ENCODE measurements at regions not wholly inside any gene's neighbourhood (a gene's known extent, or its start where the extent isn't known, plus 50 kb on each side); places are given as distances from the start of the nearest gene placed in this dataset.

DNA sequence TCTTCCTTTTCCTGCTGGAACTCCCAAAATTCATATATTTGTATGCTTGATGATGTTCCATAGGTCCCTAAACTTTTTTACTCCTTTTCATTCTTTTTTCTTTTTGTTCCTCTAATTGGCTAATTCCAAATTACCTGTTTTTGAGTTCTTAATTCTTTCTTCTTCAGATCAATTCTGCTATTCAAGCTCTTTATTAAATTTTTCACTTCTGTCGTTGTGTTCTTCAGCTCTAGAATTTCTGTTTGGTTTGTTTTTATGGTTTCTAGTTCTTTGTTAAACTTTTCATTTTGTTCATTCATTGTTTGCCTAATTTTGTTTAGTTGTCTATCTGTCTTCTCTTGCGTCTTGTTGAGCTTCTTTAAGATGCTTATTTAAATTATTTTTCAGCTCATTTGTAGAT is 154.8 kb downstream of the TPH2 start:
- H2BK120ac ChIP-seq (replicated peaks; ENCODE audit: low read depth, low read length), result no peak overlapping the region
- no peaks in the 10 kb centered on the region for H4K20me1 ChIP-seq (replicated peaks in 1 of 2; ENCODE audit: control insufficient read depth in 1 of 2, insufficient read depth in 2 of 2, low read length in 2 of 2)
- H3K23ac ChIP-seq (ENCODE audit: insufficient read length), result no peak overlapping the region
- no peaks in the 10 kb centered on the region for H3K23me2 ChIP-seq (ENCODE audit: low read depth, low read length)
- no peak overlapping the region for H2BK5ac ChIP-seq (ENCODE audit: low read depth, low read length)
- no peak overlapping the region for H4K91ac ChIP-seq (replicated peaks; ENCODE audit: insufficient read length, low read length)
- DNase-seq (ENCODE audit: low read depth in 1 of 2, low spot score in 2 of 2) (no peak), FAIRE-seq (no peak)
- H3K56ac ChIP-seq (replicated peaks; ENCODE audit: insufficient read length, low read depth, low read length), result no peak overlapping the region
- ChIA-PET POLR2A (ENCODE audit: partially characterized antibody) (no interaction called here), CTCF (ENCODE audit: partially characterized antibody) (interaction anchor here (0.7 to 2.2 kb wide), 5 partner anchors 11 to 68 kb away, joined by 3 to 6 read pairs (median 3); no protein-coding TSS in a partner anchor)
- H3K4me1 ChIP-seq (replicated peaks in 1 of 4; ENCODE audit: control insufficient read depth in 3 of 4, insufficient read depth in 4 of 4, low read length in 3 of 4), result no peaks in the 10 kb centered on the region
- no peak overlapping the region for H2AFZ ChIP-seq (ENCODE audit: low read length)
- no peak overlapping the region for H3K9ac ChIP-seq (replicated peaks in 1 of 4; ENCODE audit: extremely low read depth in 1 of 4, low read depth in 3 of 4, low read length in 3 of 4)
- H3K36me3 ChIP-seq (ENCODE audit: control insufficient read depth in 2 of 4, insufficient read depth in 4 of 4, low read length in 3 of 4), result no peaks in the 10 kb centered on the region
- no peaks in the 10 kb centered on the region for H3K9me3 ChIP-seq (ENCODE audit: insufficient read depth in 2 of 2, low read depth in 1 of 2, low read length in 1 of 2)
- H3K79me1 ChIP-seq (ENCODE audit: low read depth, low read length), result no peaks in the 10 kb centered on the region
- no peaks in the 10 kb centered on the region for H3K27me3 ChIP-seq (replicated peaks in 1 of 4; ENCODE audit: control insufficient read depth in 3 of 4, extremely low read depth in 1 of 4, insufficient read depth in 3 of 4, low read length in 3 of 4)
- no peak overlapping the region for H3K14ac ChIP-seq (ENCODE audit: insufficient read length)
- H3K4ac ChIP-seq (replicated peaks; ENCODE audit: insufficient read length, low read depth, low read length), result no peak overlapping the region
- no peak overlapping the region for H2BK20ac ChIP-seq (ENCODE audit: low read length)
- H3K4me2 ChIP-seq (ENCODE audit: insufficient read depth in 1 of 2, low read depth in 2 of 2, low read length in 2 of 2), result no peak overlapping the region
- no peak overlapping the region for H4K8ac ChIP-seq (ENCODE audit: extremely low read depth, insufficient read depth, low read length)
- H3K79me2 ChIP-seq (ENCODE audit: control insufficient read depth in 1 of 2, insufficient read depth in 2 of 2, low read length in 2 of 2), result no peaks in the 10 kb centered on the region
- no peak overlapping the region for H3K18ac ChIP-seq (ENCODE audit: extremely low read depth, low read length)
- no peak overlapping the region for H3K27ac ChIP-seq (ENCODE audit: low read depth, low read length)
- H3K4me3 ChIP-seq (ENCODE audit: extremely low read depth in 1 of 4, insufficient read depth in 2 of 4, low read depth in 3 of 4, low read length in 4 of 4), result no peak overlapping the region
- H2AK5ac ChIP-seq (ENCODE audit: low read depth, low read length), result no peak overlapping the region
- no peak overlapping the region for H4K5ac ChIP-seq (ENCODE audit: insufficient read length, low read depth, low read length)
- WGBS, 2 experiments (ENCODE audit: extremely low coverage in 1 of 2, insufficient coverage in 1 of 2, insufficient read length in 1 of 2, insufficient replicate concordance in 2 of 2, low coverage in 1 of 2, low lambda C conversion rate in 2 of 2, missing lambda C conversion rate in 1 of 2), result 89% methylated on average over 2 of the region's 2 CpGs; no CpG with 5 or more reads in 1 of the 2 experiments
- no peak overlapping the region for H2BK15ac ChIP-seq (ENCODE audit: low read length)
- H2BK12ac ChIP-seq (ENCODE audit: low read depth, low read length), result no peak overlapping the region
- TF ChIP-seq BRCA1 (IDR thresholded peaks at IDR 0.05; ENCODE audit: low read depth, low read length) (no peak), EZH2 (IDR thresholded peaks at IDR 0.05; ENCODE audit: low read depth, low read length, severe bottlenecking) (no peak), NRF1 (IDR thresholded peaks at IDR 0.05; ENCODE audit: low read depth, low read length) (no peak), CHD1 (IDR thresholded peaks at IDR 0.05; ENCODE audit: low read depth, low read length) (no peak), SAP30 (IDR thresholded peaks at IDR 0.05; ENCODE audit: insufficient read depth, insufficient replicate concordance, low read length) (no peak), RAD21 (IDR thresholded peaks at IDR 0.05 in 1 of 2, conservative IDR thresholded peaks at IDR 0.05 in 1 of 2; ENCODE audit: low read depth in 2 of 2, low read length in 2 of 2) (no peak), SIN3A (conservative IDR thresholded peaks at IDR 0.05 in 1 of 2, IDR thresholded peaks at IDR 0.05 in 1 of 2; ENCODE audit: low read depth in 1 of 2, low read length in 2 of 2) (no peak), TAF1 (IDR thresholded peaks at IDR 0.05; ENCODE audit: low read depth, low read length) (no peak), KDM1A (IDR thresholded peaks at IDR 0.05; ENCODE audit: borderline replicate concordance, low read length) (no peak)
- TF ChIP-seq, protein P1, sequence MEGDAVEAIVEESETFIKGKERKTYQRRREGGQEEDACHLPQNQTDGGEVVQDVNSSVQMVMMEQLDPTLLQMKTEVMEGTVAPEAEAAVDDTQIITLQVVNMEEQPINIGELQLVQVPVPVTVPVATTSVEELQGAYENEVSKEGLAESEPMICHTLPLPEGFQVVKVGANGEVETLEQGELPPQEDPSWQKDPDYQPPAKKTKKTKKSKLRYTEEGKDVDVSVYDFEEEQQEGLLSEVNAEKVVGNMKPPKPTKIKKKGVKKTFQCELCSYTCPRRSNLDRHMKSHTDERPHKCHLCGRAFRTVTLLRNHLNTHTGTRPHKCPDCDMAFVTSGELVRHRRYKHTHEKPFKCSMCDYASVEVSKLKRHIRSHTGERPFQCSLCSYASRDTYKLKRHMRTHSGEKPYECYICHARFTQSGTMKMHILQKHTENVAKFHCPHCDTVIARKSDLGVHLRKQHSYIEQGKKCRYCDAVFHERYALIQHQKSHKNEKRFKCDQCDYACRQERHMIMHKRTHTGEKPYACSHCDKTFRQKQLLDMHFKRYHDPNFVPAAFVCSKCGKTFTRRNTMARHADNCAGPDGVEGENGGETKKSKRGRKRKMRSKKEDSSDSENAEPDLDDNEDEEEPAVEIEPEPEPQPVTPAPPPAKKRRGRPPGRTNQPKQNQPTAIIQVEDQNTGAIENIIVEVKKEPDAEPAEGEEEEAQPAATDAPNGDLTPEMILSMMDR (IDR thresholded peaks at IDR 0.05; ENCODE audit: control extremely low read depth in 1 of 3, insufficient read depth in 1 of 3, low read depth in 1 of 3, low read length in 3 of 3), result no peak
- TF ChIP-seq, protein P2, sequence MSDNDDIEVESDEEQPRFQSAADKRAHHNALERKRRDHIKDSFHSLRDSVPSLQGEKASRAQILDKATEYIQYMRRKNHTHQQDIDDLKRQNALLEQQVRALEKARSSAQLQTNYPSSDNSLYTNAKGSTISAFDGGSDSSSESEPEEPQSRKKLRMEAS (IDR thresholded peaks at IDR 0.05), result no peak

Measured in H1 (cell line).